HG03064 (cell line): ENCODE measurements at regions not wholly inside any gene's neighbourhood (a gene's known extent, or its start where the extent isn't known, plus 50 kb on each side); places are given as distances from the start of the nearest gene placed in this dataset.
"Not testable (repeated sequence)": the region's sequence is repeated elsewhere in the genome, so short reads cannot be mapped to it uniquely, and the experiment has no call there.

Experiments
- ATAC-seq: cut with Tn5 transposase; IDR thresholded peaks from one replicate; pipeline ENCODE4 v1.9.1; 2021; ENCODE audit warnings: low read depth; ENCODE audit not compliant: unreplicated experiment

- ATAC-seq: no peak
Measured at GRCh38 chr15:20348291-20348899, 193.2 kb downstream of the GOLGA6L6 start.

GRCh38 chr15:20346082-20346805 lies 195.4 kb downstream of the GOLGA6L6 start:
- no peak for ATAC-seq

GRCh38 chr15:20345401-20345958 lies 196.1 kb downstream of the GOLGA6L6 start:
- no peak for ATAC-seq

- ATAC-seq: no peak
Measured at GRCh38 chr15:20344601-20345400, 196.8 kb downstream of the GOLGA6L6 start.

GRCh38 chr15:20343395-20344211 lies 198.0 kb downstream of the GOLGA6L6 start:
- not testable (repeated sequence) for ATAC-seq

GRCh38 chr15:20342601-20343394 lies 198.8 kb downstream of the GOLGA6L6 start:
- not testable (repeated sequence) for ATAC-seq

GRCh38 chr15:20341901-20342600 lies 199.5 kb downstream of the GOLGA6L6 start:
- no peak for ATAC-seq

- ATAC-seq: no peak
Measured at GRCh38 chr15:20340931-20341661, 200.5 kb downstream of the GOLGA6L6 start.

GRCh38 chr15:20340331-20340811 lies 201.2 kb downstream of the GOLGA6L6 start:
- no peak for ATAC-seq

- ATAC-seq: not testable (repeated sequence)
Measured at GRCh38 chr15:20339086-20339791, 202.4 kb downstream of the GOLGA6L6 start.

- ATAC-seq: not testable (repeated sequence)
Measured at GRCh38 chr15:20338671-20339070, 202.9 kb downstream of the GOLGA6L6 start.

GRCh38 chr15:20337238-20337637 lies 204.4 kb downstream of the GOLGA6L6 start:
- ATAC-seq: not testable (repeated sequence)

GRCh38 chr15:20334451-20334850 lies 207.1 kb downstream of the GOLGA6L6 start:
- ATAC-seq: not testable (repeated sequence)

- ATAC-seq: not testable (repeated sequence)
Measured at GRCh38 chr15:20325751-20326150, 215.8 kb downstream of the GOLGA6L6 start.

- not testable (repeated sequence) for ATAC-seq
Measured at GRCh38 chr15:20317132-20317531, 224.5 kb downstream of the GOLGA6L6 start.

- not testable (repeated sequence) for ATAC-seq
Measured at GRCh38 chr15:20311014-20311680, 230.5 kb downstream of the GOLGA6L6 start.

GRCh38 chr15:20310603-20311002 lies 231.0 kb downstream of the GOLGA6L6 start:
- ATAC-seq: no peak
